Gastroesophageal sphincter (tissue), 4 donors: ENCODE measurements at regions not wholly inside any gene's neighbourhood (a gene's known extent, or its start where the extent isn't known, plus 50 kb on each side); places are given as distances from the start of the nearest gene placed in this dataset.

Experiments used
- ATAC-seq: fragments of 150-250 bp; one replicate; pipeline ENCODE4 v1.9.1; 2016; ENCODE audit warnings: mild to moderate bottlenecking, moderate library complexity
- H3K27ac ChIP-seq, 4 donors: fragments of 200-600 bp; sonication (generic) in 3 of 4; 1 replicate in 3 of 4; 2 replicates in 1 of 4; pipeline ENCODE4 v1.5.1; 2016 to 2019
- H3K27me3 ChIP-seq: fragments of 200-600 bp; sonication (generic); one replicate; pipeline ENCODE4 v1.5.1; 2019
- H3K36me3 ChIP-seq, 2 donors: fragments of 200-600 bp; sonication (generic); one replicate each; pipeline ENCODE4 v1.5.1; 2019; ENCODE audit warnings: control low read depth in 1 of 2
- H3K4me1 ChIP-seq, 3 donors: fragments of 200-600 bp; sonication (generic); 1 replicate in 2 of 3; 2 replicates in 1 of 3; pipeline ENCODE4 v1.5.1; 2016 to 2019; ENCODE audit warnings: control low read depth in 2 of 3
- H3K4me3 ChIP-seq, 2 donors: fragments of 200-600 bp; sonication (generic); one replicate each; pipeline ENCODE4 v1.5.1; 2019; ENCODE audit warnings: mild to moderate bottlenecking in 1 of 2, moderate library complexity in 1 of 2
- H3K9me3 ChIP-seq, 3 donors: fragments of 200-600 bp; sonication (generic); one replicate each; pipeline ENCODE4 v1.5.1; 2017 to 2019; ENCODE audit warnings: control low read depth in 2 of 3
- EP300 ChIP-seq: sonication (generic); formaldehyde crosslinking; IDR thresholded peaks from one replicate; pipeline ENCODE4 v1.6.1; 2017; ENCODE audit warnings: antibody characterized with exemption, mild to moderate bottlenecking
- POLR2A ChIP-seq, 2 donors: fragments of 450-650 bp; IDR thresholded peaks; one replicate each; pipeline ENCODE4 v1.6.1; 2017; ENCODE audit warnings: antibody characterized with exemption in 2 of 2, mild to moderate bottlenecking in 2 of 2, moderate library complexity in 1 of 2
- POLR2AphosphoS5 ChIP-seq: sonication (generic); formaldehyde crosslinking; IDR thresholded peaks from one replicate; pipeline ENCODE4 v1.6.1; 2017; ENCODE audit warnings: antibody characterized with exemption
- WGBS, 2 donors: methylation state at CpG; one replicate each; pipeline ENCODE4 v1.1.5; 2018; ENCODE audit warnings: low coverage in 1 of 2; 5-methylcytosine and 5-hydroxymethylcytosine counted together
- TF ChIP-seq, protein P1 (sequence below), 4 experiments: fragments of 200-600 bp in 2 of 4; fragments of 450-650 bp in 2 of 4; sonication (generic) in 1 of 4; IDR thresholded peaks; one replicate each; pipeline ENCODE4 v1.5.1; 2017 to 2019; ENCODE audit warnings: antibody characterized with exemption in 4 of 4, mild to moderate bottlenecking in 2 of 4, moderate library complexity in 2 of 4

DNA sequence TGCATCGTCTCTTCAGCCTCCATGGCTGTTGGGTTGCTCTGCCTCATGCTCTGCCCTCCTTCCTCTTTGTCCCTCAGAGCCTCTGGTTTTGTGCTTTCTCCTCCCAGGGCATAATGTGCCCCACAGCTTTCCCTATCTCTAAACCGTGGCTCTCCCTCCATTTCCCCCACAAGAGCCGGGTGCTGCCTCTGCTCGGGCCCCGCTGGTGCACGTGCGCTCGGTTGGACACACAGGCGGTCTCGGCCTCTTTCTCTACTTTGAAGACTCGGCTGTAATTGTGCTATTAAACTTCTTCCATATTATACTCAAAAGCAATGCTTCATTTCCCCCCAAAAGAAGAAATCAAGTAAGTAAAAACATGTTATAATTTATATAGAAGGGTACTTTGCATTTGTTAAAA is 109.7 kb upstream of the KLF14 start:
- H3K9me3 ChIP-seq: no peaks in the 10 kb centered on the region
- peaks cover 21% of the 10 kb centered on the region for H3K27me3 ChIP-seq
- TF ChIP-seq, protein P1, sequence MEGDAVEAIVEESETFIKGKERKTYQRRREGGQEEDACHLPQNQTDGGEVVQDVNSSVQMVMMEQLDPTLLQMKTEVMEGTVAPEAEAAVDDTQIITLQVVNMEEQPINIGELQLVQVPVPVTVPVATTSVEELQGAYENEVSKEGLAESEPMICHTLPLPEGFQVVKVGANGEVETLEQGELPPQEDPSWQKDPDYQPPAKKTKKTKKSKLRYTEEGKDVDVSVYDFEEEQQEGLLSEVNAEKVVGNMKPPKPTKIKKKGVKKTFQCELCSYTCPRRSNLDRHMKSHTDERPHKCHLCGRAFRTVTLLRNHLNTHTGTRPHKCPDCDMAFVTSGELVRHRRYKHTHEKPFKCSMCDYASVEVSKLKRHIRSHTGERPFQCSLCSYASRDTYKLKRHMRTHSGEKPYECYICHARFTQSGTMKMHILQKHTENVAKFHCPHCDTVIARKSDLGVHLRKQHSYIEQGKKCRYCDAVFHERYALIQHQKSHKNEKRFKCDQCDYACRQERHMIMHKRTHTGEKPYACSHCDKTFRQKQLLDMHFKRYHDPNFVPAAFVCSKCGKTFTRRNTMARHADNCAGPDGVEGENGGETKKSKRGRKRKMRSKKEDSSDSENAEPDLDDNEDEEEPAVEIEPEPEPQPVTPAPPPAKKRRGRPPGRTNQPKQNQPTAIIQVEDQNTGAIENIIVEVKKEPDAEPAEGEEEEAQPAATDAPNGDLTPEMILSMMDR (IDR thresholded peaks at IDR 0.05): no peak
- TF ChIP-seq POLR2A (IDR thresholded peaks at IDR 0.05) (no peak), EP300 (no peak), POLR2AphosphoS5 (no peak)
- 85 to 88% methylated on average over 2 to 9 of the region's 11 CpGs for WGBS, 2 donors
- H3K36me3 ChIP-seq: no peaks in the 10 kb centered on the region
- H3K4me1 ChIP-seq: no peaks in the 10 kb centered on the region
- no peak for ATAC-seq
- no peak overlapping the region for H3K4me3 ChIP-seq
- H3K27ac ChIP-seq: no peak overlapping the region

DNA sequence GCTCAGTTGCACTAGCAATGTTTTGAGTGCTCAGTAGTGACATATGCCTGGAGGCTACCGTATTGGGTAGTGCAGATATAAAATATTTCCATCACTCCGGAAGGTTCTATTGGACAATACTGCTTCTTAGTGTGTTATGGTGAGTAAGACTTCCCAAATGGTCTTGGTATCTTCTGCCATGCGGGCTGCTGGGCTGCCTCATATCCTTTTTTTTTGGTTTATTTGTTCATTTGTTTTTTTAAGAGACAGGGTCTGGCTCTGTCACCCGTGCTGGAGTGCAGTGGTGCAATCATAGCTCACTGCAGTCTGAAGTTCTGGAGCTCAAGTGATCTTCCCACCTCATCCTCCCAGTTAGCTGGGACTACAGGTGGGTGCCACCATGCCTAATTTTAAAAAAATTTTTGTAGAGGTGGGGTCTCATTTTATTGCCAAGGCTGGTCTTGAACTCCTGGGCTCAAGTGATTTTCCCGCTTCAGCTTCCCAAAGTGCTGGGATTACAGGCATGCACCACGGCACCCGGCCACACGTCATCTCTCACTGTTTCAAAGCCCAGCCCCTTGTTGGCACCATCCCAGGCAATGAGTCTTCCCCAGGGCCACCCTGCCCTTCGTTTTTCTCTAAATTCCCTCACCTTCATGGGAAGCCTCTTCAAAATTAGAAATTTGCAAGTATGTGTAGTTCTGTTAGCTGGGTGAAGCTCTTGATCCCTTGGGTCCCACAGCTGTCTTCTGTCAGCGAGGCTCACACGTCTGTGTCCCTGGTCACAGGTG is 111.0 kb upstream of the KLF14 start:
- Histone ChIP-seq H3K4me3 (no peak overlapping the region), H3K36me3 (no peaks in the 10 kb centered on the region), H3K4me1 (no peaks in the 10 kb centered on the region), H3K9me3 (no peaks in the 10 kb centered on the region), H3K27ac (peak overlapping the region in 2 of 4 donors; percentile 40 to 43), H3K27me3 (peaks cover 21% of the 10 kb centered on the region)
- WGBS, 2 donors: 56 to 66% methylated on average over 7 to 11 of the region's 11 CpGs
- TF ChIP-seq POLR2A (IDR thresholded peaks at IDR 0.05) (no peak), POLR2AphosphoS5 (no peak), EP300 (no peak)
- TF ChIP-seq, protein P1 (IDR thresholded peaks at IDR 0.05): no peak
- ATAC-seq: peak; percentile 26

DNA sequence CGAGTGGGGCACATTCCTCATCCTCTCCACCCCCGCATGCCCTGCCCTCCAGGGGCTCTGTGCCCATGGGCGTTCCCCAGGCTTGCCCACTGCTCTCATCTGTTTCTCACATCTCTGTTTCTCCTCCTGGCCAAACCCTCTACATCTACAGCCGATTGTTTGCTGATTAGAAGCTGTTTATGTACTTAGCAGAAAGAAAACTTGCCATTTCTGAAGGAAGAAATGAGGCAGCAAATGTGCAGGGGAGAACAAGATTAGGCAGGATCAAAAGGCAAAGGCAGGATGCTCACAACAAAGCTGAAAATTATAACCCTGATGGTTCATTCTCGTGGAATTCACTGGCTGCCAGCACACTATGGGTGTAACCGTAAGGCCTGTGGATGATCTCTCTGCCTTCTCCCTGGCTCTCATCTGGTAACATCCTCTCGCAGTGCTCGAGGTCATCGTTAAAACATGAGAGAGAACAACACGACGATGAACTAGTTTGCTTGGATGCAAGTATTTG is 111.6 kb upstream of the KLF14 start:
- Histone ChIP-seq H3K27ac (peak overlapping the region in 2 of 4 donors; percentile 40 to 43), H3K4me3 (no peak overlapping the region), H3K4me1 (no peaks in the 10 kb centered on the region), H3K9me3 (no peaks in the 10 kb centered on the region), H3K27me3 (peaks cover 21% of the 10 kb centered on the region), H3K36me3 (no peaks in the 10 kb centered on the region)
- peak; percentile 77 for ATAC-seq
- 50 to 66% methylated on average over 9 to 11 of the region's 11 CpGs for WGBS, 2 donors
- TF ChIP-seq EP300 (no peak), POLR2AphosphoS5 (no peak), POLR2A (IDR thresholded peaks at IDR 0.05) (no peak)
- TF ChIP-seq, protein P1 (IDR thresholded peaks at IDR 0.05): no peak

DNA sequence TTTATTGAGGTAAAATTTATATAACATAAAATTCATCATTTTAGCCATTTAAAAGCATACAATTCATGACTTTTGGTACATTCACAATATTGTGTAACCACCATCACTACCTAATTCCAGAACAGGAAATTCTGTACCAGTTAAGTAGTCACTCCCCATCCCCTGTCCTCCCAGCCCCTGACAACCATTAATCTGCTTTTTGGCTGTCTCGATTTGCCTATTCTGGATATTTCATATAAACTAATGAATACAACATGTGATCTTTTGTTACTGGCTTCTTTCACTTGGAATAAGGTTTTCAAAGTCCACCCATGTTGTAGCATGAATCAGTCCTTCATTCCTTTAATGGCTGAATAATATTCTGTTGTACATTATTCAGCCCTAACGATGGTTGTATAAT is 115.6 kb upstream of the KLF14 start:
- peaks cover 10% of the 10 kb centered on the region for H3K27me3 ChIP-seq
- H3K4me3 ChIP-seq: no peak overlapping the region
- no peaks in the 10 kb centered on the region for H3K9me3 ChIP-seq
- H3K4me1 ChIP-seq: no peaks in the 10 kb centered on the region
- H3K36me3 ChIP-seq: peaks cover 0 to 24% of the 10 kb centered on the region in 2 donors
- 82 to 90% methylated on average over 2 of the region's 2 CpGs for whole genome bisulfite sequencing, 2 donors
- ATAC-seq: no peak
- no peak overlapping the region for H3K27ac ChIP-seq
- TF ChIP-seq EP300 (no peak), POLR2AphosphoS5 (no peak), POLR2A (IDR thresholded peaks at IDR 0.05) (no peak)
- TF ChIP-seq, protein P1 (IDR thresholded peaks at IDR 0.05): no peak

DNA sequence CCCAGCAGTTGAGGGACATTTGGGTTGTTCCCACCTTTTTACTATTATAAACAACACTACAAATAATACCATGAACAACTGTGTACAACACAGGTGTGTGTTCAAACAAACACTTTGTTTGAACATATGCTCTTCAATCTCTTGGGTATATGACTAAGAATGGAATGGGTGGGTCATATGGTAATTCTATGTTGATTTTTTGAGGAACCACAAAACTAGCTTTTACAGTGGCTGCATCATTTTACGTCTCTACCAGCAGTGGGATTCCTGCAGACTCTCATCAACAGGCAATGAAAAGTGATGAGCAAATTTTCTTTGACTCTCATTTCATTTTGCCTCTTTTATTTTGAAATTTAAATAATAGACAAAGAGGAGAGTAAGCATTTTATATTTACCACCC is 116.9 kb upstream of the KLF14 start:
- H3K27ac ChIP-seq: no peak overlapping the region
- peaks cover 0 to 38% of the 10 kb centered on the region in 2 donors for H3K36me3 ChIP-seq
- H3K9me3 ChIP-seq: peaks cover 0 to 1% (median 0%) of the 10 kb centered on the region in 3 donors
- H3K27me3 ChIP-seq: no peaks in the 10 kb centered on the region
- no peak for ATAC-seq
- no peaks in the 10 kb centered on the region for H3K4me1 ChIP-seq
- no peak overlapping the region for H3K4me3 ChIP-seq
- TF ChIP-seq, protein P1 (IDR thresholded peaks at IDR 0.05): no peak
- no peak for TF ChIP-seq POLR2AphosphoS5
- no peak for TF ChIP-seq POLR2A (IDR thresholded peaks at IDR 0.05)
- TF ChIP-seq EP300: no peak
- WGBS, 2 donors: 79 to 100% methylated on average over 1 of the region's 1 CpG
